OCI-LY1 (cell line): ENCODE measurements at regions not wholly inside any gene's neighbourhood (a gene's known extent, or its start where the extent isn't known, plus 50 kb on each side); places are given as distances from the start of the nearest gene placed in this dataset.

Experiments
- H2AFZ ChIP-seq: fragments of 200-600 bp; sonication (generic), shearing (Covaris generic); 2 replicates; pipeline ENCODE4 v1.6.0; 2014; ENCODE audit warnings: antibody characterized with exemption, mild to moderate bottlenecking, low read length
- H3F3A ChIP-seq: fragments of 200-600 bp; sonication (generic), shearing (Covaris generic); 2 replicates; pipeline ENCODE4 v1.6.0; 2014; ENCODE audit warnings: mild to moderate bottlenecking, antibody characterized with exemption, low read length, moderate library complexity; ENCODE audit not compliant: insufficient read depth
- H3K27ac ChIP-seq: fragments of 200-600 bp; sonication (generic); 2 replicates; pipeline ENCODE4 v1.5.1; 2014; ENCODE audit warnings: low read length, mixed run types, mild to moderate bottlenecking, low read depth; ENCODE audit not compliant: poor library complexity, severe bottlenecking
- H3K27me3 ChIP-seq: fragments of 200-600 bp; sonication (generic); 2 replicates; pipeline ENCODE4 v1.6.0; 2014; ENCODE audit warnings: antibody characterized with exemption, mild to moderate bottlenecking, low read length, moderate library complexity; ENCODE audit not compliant: insufficient read depth
- H3K36me3 ChIP-seq: fragments of 200-600 bp; sonication (generic); 2 replicates; pipeline ENCODE4 v1.6.1; 2014; ENCODE audit warnings: mild to moderate bottlenecking, antibody characterized with exemption, low read length, moderate library complexity, mixed read lengths; ENCODE audit not compliant: insufficient read depth
- H3K4me1 ChIP-seq: fragments of 200-600 bp; sonication (generic); 2 replicates; pipeline ENCODE4 v1.5.1; 2014; ENCODE audit warnings: mild to moderate bottlenecking, low read length, moderate library complexity; ENCODE audit not compliant: insufficient read depth, severe bottlenecking
- H3K4me2 ChIP-seq: fragments of 200-600 bp; sonication (generic), shearing (Covaris generic); 2 replicates; pipeline ENCODE4 v1.6.1; 2014; ENCODE audit warnings: low read length
- H3K4me3 ChIP-seq: fragments of 200-600 bp; sonication (generic); 2 replicates; pipeline ENCODE4 v1.5.1; 2014; ENCODE audit warnings: low read length, low read depth, mild to moderate bottlenecking, mixed read lengths; ENCODE audit not compliant: poor library complexity, severe bottlenecking
- H3K79me2 ChIP-seq: fragments of 200-600 bp; shearing (Covaris generic); 2 replicates; pipeline ENCODE4 v1.6.1; 2016; ENCODE audit warnings: mixed run types, low read length, mixed read lengths; ENCODE audit not compliant: insufficient read depth
- H3K9ac ChIP-seq: fragments of 200-600 bp; sonication (generic), shearing (Covaris generic); 2 replicates; pipeline ENCODE4 v1.6.1; 2014; ENCODE audit warnings: mild to moderate bottlenecking, low read length, mixed read lengths
- H3K9me2 ChIP-seq: fragments of 200-600 bp; sonication (generic), shearing (Covaris generic); 2 replicates; pipeline ENCODE4 v1.6.1; 2014; ENCODE audit warnings: low read depth, mild to moderate bottlenecking, low read length, mixed read lengths
- H3K9me3 ChIP-seq: fragments of 200-600 bp; shearing (Covaris generic); 2 replicates; pipeline ENCODE4 v1.6.1; 2014; ENCODE audit warnings: low read length, mixed read lengths
- H4K20me1 ChIP-seq: fragments of 200-600 bp; sonication (generic), shearing (Covaris generic); 2 replicates; pipeline ENCODE4 v1.6.0; 2016; ENCODE audit warnings: mild to moderate bottlenecking, low read length; ENCODE audit not compliant: insufficient read depth
- EZH2 ChIP-seq: fragments of 200-600 bp; sonication (generic), shearing (Covaris generic); IDR thresholded peaks from 2 replicates; pipeline ENCODE4 v1.8.0; 2017; ENCODE audit warnings: borderline replicate concordance, mixed run types, mild to moderate bottlenecking, antibody characterized with exemption, low read length, moderate library complexity, mixed read lengths
- TF ChIP-seq, protein P1 (sequence below): fragments of 200-600 bp; sonication (generic), shearing (Covaris generic); IDR thresholded peaks from 2 replicates; pipeline ENCODE4 v1.5.1; 2017; ENCODE audit warnings: mild to moderate bottlenecking, antibody characterized with exemption, low read length, moderate library complexity, mixed read lengths

DNA sequence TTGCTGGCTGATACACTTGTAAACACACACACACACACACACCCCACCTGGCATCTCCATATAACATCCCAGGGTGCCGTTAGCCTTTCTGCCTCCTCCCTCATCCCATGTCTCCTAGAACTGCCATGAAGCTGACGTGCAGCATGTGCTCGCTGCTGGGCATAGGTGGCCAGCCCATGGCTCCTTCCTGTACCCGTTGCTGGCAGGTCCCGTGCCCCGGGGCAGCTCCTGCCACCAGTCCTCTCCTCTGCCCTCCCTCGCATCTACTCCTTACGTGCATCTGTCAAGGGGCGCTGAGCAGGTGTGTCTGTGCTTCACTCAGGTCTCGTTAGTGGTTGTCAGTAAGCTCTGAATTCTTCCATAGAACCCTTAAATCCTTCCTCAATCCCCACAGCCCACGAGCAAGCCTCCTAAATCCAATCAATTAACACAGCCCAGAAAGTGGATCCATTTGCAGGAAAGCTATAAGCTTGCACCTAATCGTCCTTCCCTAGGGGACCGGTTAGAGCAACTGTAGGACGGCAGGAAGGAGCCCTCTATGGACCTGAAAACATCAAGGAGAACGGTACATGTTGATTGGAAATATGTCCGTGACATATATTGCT lies 218.1 kb upstream of the FOXF1 start:
- H3K9me3 ChIP-seq = no peaks in the 10 kb centered on the region
- no peaks in the 10 kb centered on the region for H4K20me1 ChIP-seq
- H3K4me3 ChIP-seq = no peak overlapping the region
- H3F3A ChIP-seq = no peaks in the 10 kb centered on the region
- H3K27me3 ChIP-seq = peaks cover 4% of the 10 kb centered on the region; the same call in 1 of the 2 replicates
- TF ChIP-seq, protein P1, sequence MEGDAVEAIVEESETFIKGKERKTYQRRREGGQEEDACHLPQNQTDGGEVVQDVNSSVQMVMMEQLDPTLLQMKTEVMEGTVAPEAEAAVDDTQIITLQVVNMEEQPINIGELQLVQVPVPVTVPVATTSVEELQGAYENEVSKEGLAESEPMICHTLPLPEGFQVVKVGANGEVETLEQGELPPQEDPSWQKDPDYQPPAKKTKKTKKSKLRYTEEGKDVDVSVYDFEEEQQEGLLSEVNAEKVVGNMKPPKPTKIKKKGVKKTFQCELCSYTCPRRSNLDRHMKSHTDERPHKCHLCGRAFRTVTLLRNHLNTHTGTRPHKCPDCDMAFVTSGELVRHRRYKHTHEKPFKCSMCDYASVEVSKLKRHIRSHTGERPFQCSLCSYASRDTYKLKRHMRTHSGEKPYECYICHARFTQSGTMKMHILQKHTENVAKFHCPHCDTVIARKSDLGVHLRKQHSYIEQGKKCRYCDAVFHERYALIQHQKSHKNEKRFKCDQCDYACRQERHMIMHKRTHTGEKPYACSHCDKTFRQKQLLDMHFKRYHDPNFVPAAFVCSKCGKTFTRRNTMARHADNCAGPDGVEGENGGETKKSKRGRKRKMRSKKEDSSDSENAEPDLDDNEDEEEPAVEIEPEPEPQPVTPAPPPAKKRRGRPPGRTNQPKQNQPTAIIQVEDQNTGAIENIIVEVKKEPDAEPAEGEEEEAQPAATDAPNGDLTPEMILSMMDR = no peak
- no peak for TF ChIP-seq EZH2
- no peak overlapping the region for H3K9ac ChIP-seq
- H3K4me1 ChIP-seq = no peaks in the 10 kb centered on the region
- no peak overlapping the region for H3K27ac ChIP-seq
- no peak overlapping the region for H3K4me2 ChIP-seq
- no peaks in the 10 kb centered on the region for H3K36me3 ChIP-seq
- no peak overlapping the region for H2AFZ ChIP-seq
- H3K79me2 ChIP-seq = no peaks in the 10 kb centered on the region
- no peaks in the 10 kb centered on the region for H3K9me2 ChIP-seq

DNA sequence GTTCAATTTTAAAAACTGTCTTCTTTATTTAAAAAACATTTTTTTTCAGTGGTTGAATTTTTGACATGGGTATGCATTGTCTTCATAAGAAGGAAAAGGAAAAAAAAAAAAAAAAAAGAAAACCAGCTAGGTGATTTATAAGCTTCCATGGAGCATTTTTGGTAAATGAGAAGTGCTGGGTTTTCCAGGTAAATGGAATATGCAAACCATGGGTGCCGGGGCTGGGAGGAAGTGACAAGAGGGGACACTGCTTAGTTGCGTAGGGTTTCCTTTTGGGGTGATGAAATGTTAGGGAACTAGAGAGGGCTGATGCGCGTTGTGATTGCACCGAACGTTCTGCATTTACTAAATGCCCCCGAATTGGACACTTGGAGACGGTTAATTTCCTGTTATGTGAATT lies 217.4 kb upstream of the FOXF1 start:
- TF ChIP-seq EZH2 = no peak
- TF ChIP-seq, protein P1 = no peak

DNA sequence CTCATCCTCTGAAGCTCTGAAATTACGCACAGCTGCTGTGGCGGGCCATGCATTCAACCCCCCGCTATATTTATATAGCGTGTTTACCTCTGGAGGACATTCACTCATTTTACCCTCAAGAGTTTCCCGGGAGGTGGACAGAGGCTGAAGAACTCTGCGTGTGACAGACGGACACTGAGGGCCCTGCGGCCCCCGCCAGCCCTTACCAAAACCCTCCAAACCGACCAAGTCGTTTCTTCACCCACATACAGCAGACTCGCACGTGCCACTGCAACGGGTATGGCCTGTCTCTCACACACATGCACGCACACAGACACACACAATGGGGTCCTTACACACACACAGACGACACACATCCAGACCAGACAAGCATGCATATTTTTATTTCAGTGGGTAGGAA lies 216.4 kb upstream of the FOXF1 start:
- TF ChIP-seq, protein P1 = no peak
- no peak for TF ChIP-seq EZH2
- Histone ChIP-seq H3K27ac (no peak overlapping the region), H3K27me3 (peaks cover 4% of the 10 kb centered on the region; the same call in 1 of the 2 replicates), H3K36me3 (no peaks in the 10 kb centered on the region), H4K20me1 (no peaks in the 10 kb centered on the region), H2AFZ (no peak overlapping the region), H3K9me2 (no peaks in the 10 kb centered on the region), H3K9ac (no peak overlapping the region), H3K4me3 (no peak overlapping the region), H3K4me2 (no peak overlapping the region), H3F3A (no peaks in the 10 kb centered on the region), H3K4me1 (no peaks in the 10 kb centered on the region), H3K9me3 (no peaks in the 10 kb centered on the region), H3K79me2 (no peaks in the 10 kb centered on the region)

More for the DNA sequence above, 217.4 kb upstream of the FOXF1 start:
- Histone ChIP-seq H3K36me3 (no peaks in the 10 kb centered on the region), H3K4me1 (no peaks in the 10 kb centered on the region), H4K20me1 (no peaks in the 10 kb centered on the region), H3K9me2 (no peaks in the 10 kb centered on the region), H3K4me2 (no peak overlapping the region), H3K27me3 (peaks cover 4% of the 10 kb centered on the region; the same call in 1 of the 2 replicates), H2AFZ (no peak overlapping the region), H3K27ac (no peak overlapping the region), H3K9ac (no peak overlapping the region), H3K4me3 (no peak overlapping the region), H3F3A (no peaks in the 10 kb centered on the region), H3K9me3 (no peaks in the 10 kb centered on the region), H3K79me2 (no peaks in the 10 kb centered on the region)
